Choroid plexus epithelial cell (primary cell): ENCODE measurements at regions not wholly inside any gene's neighbourhood (a gene's known extent, or its start where the extent isn't known, plus 50 kb on each side); places are given as distances from the start of the nearest gene placed in this dataset.
A peak's percentile ranks its signal among the peaks of the same experiment; 100 is the strongest.

Source experiments
- DNase-seq: peaks from one replicate; pipeline ENCODE4 v3.0.0-alpha.2; 2010; ENCODE audit warnings: low read depth
- H3K4me3 ChIP-seq: 2 replicates; pipeline ENCODE4 v1.5.1; 2011; ENCODE audit warnings: low read depth, mild to moderate bottlenecking, control low read depth, low read length, moderate library complexity
- TF ChIP-seq, protein P1 (sequence below): conservative IDR thresholded peaks from 2 replicates; pipeline ENCODE4 v1.5.1; 2011; ENCODE audit warnings: low read depth, mild to moderate bottlenecking, control low read depth, inconsistent platforms, low read length, moderate library complexity

DNA sequence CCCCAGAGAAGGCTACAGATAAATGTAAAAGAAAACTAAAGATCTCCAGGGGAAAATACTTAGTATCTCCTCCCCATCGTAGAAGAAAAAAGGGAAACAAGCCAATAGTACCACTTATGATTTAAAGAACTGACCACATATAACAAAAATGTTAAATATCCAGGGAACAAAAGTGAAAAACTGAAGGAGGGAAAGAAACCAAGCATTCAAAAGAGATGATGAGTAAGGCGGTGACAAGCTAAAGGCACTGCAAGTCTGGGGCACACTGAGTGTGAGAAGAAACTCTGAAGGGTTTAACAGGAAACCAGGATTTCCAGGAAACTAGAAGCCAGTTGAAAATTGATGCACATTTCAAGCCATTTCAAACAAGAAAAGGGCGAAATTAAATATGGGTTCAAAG lies 226.3 kb downstream of the AHR start:
- TF ChIP-seq, protein P1, sequence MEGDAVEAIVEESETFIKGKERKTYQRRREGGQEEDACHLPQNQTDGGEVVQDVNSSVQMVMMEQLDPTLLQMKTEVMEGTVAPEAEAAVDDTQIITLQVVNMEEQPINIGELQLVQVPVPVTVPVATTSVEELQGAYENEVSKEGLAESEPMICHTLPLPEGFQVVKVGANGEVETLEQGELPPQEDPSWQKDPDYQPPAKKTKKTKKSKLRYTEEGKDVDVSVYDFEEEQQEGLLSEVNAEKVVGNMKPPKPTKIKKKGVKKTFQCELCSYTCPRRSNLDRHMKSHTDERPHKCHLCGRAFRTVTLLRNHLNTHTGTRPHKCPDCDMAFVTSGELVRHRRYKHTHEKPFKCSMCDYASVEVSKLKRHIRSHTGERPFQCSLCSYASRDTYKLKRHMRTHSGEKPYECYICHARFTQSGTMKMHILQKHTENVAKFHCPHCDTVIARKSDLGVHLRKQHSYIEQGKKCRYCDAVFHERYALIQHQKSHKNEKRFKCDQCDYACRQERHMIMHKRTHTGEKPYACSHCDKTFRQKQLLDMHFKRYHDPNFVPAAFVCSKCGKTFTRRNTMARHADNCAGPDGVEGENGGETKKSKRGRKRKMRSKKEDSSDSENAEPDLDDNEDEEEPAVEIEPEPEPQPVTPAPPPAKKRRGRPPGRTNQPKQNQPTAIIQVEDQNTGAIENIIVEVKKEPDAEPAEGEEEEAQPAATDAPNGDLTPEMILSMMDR, result no peak
- no peak overlapping the region for H3K4me3 ChIP-seq
- peak; percentile 80 for DNase-seq

DNA sequence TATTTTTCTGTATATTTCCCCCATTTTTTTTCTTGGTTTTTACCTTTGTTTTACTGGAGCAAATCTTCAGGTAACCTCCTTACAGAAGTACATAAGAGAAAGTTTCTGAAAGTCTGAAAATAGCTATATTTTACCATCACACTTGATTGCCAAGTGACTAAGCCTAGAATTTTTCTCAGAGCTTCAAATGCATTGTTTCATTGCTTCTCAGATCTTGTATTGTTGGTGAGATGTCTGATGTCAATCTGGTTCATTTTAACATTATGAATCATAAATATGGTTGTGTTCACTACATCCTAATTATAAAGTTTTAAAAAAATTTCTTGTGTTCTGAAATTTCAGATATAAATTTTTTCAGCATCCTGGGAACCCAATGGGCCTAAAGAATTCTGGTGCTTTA lies 228.2 kb downstream of the AHR start:
- DNase-seq, result no peak

GRCh38 chr7:17528636-17529035 lies 230.2 kb downstream of the AHR start:
- H3K4me3 ChIP-seq, result no peak overlapping the region
- no peak for DNase-seq
- TF ChIP-seq, protein P1, result no peak

More for the DNA sequence above, 228.2 kb downstream of the AHR start:
- TF ChIP-seq, protein P1, result no peak
- no peak overlapping the region for H3K4me3 ChIP-seq

GRCh38 chr7:17530244-17530643 lies 231.8 kb downstream of the AHR start:
- TF ChIP-seq, protein P1, result no peak
- H3K4me3 ChIP-seq, result no peak overlapping the region
- DNase-seq, result peak; percentile 99

DNA sequence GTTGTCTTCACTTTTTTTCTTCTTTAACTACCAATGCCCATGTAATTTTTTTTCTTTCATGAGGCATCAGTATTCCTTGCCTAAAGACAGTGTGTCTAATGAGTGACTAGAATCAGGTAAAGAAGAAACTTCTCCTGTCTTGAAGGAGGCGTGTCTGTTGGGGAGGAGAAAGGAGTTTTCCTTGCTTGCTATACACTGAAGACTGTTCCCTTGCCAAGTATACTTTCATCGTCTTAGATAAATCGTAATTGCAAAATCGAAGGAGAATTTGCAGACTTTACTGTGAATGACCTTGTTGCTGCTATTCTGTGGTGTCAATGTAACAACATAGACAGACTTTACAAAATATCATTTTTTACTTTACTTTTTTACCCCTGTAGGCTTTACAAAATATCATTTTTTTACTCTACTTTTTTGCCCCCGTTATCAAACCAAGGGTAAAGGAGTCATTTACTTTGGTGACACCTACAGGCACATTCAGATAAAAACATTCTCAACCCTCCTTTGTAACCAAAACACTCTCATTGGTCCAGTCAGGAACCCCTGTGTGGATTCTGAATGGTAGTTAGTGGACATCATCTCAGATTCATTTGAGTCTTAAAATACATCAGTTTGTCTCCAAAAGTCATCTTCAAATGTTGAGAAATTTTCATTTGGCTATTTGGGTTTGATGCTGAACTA lies 232.4 kb downstream of the AHR start:
- H3K4me3 ChIP-seq, result no peak overlapping the region
- DNase-seq, result peak; percentile 72
- TF ChIP-seq, protein P1, result peak; percentile 32

DNA sequence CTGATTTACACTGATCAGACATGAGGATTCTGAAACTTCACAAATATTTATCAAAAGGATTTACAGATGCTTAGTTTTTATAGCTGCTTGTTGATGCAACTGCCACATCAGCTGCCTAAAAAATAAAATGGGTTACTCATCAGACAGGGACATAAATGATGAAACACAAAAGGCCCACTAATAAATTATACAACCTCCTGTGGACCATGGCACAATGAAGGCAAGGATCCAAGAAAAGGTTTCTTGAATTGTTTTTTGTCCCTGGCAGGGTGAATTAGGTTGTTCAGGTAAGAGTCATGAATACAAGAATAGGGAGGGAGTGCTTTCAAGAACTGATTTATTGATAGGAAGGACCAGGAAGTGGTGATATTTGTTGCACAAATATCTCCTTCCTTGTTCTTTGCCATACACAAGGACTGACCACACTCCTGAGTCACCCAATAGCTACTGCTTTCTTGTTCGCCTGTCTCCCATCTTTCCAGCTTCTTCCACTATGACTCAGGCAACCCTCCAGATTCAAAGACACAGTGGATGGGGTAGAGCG lies 234.5 kb downstream of the AHR start:
- TF ChIP-seq, protein P1, result no peak
- no peak overlapping the region for H3K4me3 ChIP-seq
- DNase-seq, result peak; percentile 76

- DNase-seq, result no peak
- TF ChIP-seq, protein P1, result no peak
- no peak overlapping the region for H3K4me3 ChIP-seq
Measured at GRCh38 chr7:17534348-17534747, 235.9 kb downstream of the AHR start.
